Stimulated activated CD4-positive, alpha-beta T cell treated with anti-CD3 and anti-CD28 coated beads, Interleukin-4, amount 100 ng/mL, for 4 hours (primary cell): ENCODE measurements at regions not wholly inside any gene's neighbourhood (a gene's known extent, or its start where the extent isn't known, plus 50 kb on each side); places are given as distances from the start of the nearest gene placed in this dataset.
"Not testable (repeated sequence)": the region's sequence is repeated elsewhere in the genome, so short reads cannot be mapped to it uniquely, and the experiment has no call there.

ENCODE experiments used
- DNase-seq, 2 experiments: peaks; one replicate each; pipeline ENCODE4 v3.0.0-alpha.2; 2020

DNA sequence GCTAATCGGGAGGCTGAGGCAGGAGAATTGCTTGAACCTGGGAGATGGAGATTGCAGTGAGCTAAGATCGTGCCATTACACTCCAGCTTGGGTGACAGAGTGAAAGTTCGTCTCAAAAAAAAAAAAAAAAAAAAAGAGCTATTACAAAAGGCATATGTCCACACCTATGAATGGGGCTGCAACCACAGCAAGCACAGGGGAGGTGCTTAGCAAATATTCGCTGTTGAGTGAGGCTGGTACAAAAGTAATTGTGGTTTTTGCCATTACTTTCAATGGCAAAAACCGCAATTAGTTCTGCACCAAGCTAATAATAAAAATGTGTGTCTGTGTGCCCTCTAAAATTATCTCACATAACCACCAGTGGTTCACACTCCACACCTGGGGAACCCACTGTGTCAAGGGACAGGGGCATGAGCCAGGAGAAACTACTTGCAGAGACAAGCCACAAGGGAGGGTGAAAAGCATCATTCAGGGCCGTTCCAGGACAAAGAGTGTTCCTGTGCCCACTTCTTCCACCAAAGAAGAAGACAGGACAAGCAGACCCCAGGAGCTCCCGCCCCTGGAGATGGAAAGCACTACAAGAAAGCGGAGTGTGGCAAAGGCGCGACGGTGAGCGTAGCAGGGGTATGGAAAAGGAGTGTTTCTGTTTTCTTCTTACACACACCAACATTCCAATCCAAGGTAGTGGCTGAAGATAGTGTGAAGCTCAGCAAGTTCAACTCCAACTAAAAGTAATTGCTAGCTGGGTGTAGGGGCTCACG lies 84.4 kb upstream of the CNEP1R1 start:
- no peak for DNase-seq

DNA sequence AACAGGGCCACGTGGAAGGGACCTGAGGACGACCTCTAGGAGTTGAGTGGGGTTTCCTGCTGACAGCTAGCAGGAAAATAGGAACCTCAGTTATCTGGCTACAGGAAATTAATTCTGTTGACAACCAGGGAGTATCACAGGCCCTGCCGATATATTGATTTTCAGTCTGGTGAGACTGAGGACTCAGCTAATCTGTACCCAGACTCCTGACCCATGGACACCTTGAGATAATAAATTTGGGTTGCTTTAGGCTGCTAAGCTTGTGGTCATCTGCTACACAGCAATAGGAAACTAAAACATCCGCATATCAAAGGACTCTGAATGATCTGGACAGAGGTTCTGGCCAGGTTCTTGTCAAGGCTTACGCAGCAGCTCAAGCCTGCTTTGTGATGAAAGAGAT lies 80.8 kb upstream of the CNEP1R1 start:
- DNase-seq, result no peak

DNA sequence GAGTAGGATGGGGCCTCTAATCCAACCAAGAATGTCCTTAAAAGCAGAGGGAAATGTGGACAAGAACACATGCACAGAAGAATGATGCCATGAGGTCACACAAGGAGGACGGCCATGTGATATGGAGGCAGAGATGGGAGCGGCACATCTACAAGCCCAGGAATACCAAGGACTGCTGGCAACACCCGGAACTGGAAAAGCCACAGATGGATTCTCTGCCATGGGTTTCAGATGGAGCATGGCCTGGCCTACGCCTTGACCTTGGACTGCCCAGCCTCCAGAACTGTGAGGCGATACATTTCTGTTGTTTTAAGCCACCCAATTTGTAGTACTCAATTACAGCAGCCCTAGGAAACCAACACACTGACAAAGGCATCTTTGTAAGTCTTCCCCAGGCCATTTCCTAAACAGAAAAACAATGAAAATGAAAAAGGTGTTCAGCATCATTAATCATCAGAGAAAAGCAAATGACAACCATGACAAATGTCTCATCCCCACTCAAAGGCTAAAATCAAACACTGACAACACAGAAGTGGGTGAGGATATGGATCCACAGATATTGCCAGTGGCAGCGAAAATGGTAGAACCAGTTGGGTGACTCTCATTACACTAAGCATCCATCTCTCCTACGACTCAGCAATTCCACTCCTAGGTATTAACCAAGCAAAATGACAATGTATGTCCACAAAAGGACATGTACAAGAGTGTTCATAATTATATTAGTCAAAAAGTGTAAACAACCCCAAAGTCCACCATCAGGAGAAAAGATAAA lies 76.9 kb upstream of the CNEP1R1 start:
- no peak for DNase-seq

DNA sequence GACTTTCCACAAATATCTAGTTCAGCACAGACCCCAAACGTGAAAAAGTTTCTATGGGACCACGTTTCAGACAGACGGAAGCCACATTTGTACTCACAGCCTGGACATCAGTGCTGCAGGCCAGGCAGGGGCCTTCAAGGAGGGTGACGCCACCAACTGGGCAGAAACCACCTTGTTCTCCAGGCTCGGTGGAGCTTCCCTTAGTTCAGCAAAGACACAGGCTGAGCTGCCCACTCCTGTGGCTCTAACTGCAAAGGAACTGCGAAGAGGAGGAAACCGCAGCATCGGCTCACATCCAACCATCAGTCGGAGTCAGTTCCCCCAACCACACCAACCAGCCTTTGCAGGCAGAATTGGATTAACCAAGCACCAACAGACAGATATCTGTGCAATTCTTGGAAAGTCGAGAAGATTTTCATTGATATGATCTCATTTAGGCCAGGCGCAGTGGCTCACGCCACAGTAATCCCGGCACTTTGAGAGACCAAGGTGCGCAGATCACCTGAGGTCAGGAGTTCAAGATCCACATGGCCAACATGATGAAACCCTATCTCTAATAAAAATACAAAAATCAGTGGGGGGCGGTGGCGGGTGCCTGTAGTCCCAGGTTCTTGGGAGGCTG lies 73.3 kb upstream of the CNEP1R1 start:
- DNase-seq, result no peak

DNA sequence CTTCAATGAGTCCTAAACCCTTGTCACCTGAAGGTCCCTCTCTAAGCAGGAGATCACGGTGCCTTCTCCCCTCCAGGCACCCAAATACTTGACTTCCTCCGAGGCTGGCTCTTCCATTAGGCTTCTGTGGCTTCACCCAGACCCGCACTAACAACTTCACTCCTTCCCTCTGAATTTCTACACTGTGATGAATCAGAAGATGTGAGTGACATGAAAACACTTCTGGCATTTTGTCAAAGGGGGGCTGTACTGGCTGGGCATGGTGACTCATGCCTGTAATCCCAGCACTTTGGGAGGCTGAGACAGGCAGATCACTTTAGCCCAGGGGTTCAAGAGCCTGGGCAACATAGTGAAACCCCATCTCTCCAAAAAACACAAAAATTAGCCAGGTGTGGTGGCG lies 72.6 kb upstream of the CNEP1R1 start:
- DNase-seq, result no peak

DNA sequence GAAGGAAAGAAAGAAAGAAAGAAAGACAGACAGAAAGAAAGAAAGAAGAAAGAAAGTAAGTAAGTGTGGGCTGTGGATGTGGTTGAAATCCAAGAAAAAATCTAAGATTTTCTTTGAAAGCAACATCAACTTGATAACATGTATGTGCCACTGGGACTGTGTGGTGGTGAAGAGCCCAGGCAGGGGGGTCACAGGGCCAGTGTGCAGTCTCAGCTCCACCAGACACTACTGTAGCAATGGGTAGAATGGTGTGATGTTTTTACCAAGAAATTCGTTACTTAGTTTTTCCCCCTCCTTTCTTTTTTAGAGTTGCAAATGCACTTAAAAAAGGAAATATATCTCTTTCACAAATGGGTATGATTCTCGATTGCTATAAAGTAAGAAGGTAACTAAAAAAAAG lies 71.9 kb upstream of the CNEP1R1 start:
- DNase-seq, result no peak

DNA sequence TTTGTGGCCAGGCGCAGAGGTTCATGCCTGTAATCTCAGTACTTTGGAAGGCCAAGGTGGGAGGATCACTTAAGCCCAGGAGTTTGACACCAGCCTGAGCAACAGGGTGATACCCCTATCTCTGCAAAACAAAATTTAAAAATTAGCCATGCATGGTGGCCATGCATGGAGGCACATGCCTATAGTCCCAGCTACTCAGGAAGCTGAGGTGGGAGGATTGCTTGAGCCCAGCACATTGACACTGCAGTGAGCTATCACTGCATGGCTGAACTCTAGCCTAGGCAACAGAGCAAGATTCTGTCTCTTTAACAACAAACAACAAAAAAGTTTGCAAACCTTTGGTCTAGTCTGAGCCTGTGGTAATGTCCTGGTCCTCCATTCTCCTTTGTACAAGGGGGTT lies 69.2 kb upstream of the CNEP1R1 start:
- no peak for DNase-seq

DNA sequence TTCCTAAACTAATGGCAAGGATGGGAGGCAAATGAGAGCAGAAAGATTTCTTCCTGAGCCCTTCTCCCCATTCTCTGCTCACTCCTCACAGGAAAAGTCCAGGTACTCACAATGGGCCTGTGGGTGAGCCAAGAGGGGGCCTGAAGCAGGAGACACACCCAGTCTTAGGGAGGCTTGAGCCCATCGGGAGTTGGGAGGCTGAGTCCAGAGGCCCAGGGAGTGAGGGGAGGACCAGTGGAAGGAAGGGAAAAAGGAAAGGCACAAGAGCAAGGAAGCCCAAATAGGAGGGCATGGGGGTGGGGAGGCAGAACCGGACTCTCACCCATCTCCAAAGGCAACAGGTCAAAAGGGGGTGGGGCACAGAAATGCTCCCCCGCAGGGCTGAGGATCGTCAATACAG lies 68.1 kb upstream of the CNEP1R1 start:
- DNase-seq, result no peak

DNA sequence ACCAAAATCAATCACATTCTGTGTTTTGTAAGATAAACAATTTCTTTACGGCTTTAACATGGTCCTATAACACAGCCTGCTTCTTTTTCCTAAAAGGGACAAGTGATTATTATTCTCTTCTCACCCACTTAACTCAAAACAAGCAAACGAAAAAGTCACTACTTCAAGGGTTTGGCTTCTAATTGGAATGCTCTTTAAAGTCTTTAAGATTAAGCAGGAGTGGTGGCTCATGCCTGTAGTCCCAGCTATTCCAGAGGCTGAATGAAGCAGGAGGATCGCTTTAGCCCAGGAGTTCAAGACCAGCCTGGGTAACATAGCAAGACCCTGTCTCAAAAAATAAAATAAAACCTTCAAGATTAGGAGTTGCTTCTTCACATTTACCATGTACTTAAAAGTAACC lies 66.6 kb upstream of the CNEP1R1 start:
- DNase-seq, result no peak

DNA sequence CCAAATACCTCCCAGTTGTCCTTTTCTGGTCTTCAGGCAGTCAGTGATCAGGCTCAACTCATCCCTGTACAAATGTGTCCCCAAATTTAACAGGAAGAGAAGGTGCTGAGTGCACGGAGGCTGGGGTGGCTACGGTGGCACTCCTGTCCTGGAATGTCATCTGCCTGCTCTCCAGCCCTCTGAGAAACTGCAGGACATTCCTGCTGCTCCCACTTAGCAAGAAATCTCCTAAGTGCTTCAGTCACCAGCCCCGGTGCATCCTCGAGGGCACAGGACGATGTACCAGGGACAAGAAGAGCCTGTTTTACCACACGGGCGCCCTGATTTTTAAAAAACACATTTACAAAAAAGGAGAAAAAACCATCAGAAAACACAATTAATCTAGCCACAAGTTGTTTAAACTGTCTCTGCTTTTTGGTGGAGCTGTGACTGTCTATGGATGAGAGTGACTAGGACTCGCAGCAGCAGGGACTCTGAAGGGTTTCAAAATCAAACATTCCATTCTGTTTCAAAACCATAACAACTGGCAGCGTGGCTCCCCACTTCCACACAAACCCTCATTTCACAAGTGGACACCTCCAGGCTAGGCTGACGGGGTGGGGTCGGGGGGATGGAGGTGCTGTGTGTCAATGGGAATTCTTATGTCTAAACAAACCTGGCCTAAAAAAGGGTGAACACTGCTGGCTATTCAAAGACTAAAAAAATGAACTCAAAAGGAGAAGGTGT lies 65.3 kb upstream of the CNEP1R1 start:
- DNase-seq, result no peak

DNA sequence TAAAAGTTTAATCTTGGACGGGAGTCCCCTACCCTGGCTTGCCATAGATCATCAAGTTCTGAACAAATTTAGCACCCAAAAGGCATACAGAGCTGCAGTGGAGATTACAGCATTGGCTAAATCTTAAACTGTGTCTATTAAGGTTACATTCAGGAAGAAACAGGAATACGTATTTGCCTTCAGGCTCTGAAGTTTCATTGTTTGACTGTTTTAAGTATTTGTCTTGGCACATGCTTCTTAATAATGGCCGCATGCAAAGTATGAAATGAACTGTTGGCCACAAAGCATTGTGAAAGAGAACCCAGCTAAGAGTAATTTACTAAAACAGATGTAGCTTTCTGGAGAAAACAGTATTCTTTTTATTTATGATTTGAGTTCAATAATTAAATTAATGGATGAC lies 63.9 kb upstream of the CNEP1R1 start:
- no peak for DNase-seq

DNA sequence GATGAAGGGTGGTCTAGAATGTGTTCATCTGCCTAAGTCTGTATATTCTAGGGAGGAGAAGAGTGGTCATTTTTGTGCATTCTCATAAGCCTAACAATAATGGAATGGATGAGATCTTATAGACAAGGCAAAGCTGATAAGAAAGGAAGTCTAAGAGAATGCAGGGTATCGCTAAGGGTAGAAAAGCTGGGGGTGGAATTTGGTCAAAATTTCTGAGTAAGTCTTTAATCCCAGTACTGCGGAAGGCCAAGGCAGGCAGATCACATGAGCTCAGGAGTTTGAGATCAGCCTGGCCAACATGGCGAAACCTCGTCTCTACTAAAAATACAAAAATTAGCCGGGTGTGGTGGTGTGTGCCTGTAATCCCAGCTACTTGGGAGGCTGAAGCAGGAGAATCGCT lies 62.5 kb upstream of the CNEP1R1 start:
- DNase-seq, result not testable (repeated sequence)

DNA sequence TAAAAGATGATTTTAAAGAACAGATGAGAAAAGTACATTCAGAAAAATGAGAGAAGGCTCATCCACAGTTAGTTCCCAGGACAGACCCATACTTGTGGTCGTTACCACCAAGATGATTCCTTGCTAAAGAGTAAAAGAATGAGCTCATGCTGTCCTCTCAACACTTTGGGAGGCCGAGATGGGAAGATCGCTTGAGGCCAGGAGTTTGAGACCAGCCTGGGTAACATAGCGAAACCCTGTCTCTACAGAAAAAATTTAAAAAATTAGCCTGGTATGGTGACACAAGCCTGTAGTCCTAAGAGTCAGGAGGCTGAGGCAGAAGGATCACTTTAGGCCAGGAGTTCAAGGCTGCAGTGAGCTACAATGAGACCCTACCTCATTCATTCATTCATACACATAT lies 60.7 kb upstream of the CNEP1R1 start:
- no peak for DNase-seq

DNA sequence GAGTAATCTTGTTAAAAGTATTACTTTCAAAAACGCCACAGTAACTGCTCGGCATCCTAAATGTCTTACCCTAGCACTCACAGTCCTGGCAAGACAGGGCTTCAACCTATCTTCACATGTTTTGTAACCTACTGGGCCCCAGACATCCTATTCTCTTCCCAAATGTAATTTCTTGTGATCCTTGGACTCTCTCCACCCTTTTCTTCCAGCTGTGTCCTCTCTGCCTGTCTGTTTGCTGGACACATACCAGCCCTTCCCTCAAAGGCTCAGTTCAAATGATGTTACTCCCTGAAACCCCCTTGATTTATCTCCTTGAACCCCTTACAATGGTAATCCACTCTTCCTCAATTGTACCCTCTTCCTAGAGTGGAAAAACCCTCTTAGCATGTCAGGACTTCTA lies 60.1 kb upstream of the CNEP1R1 start:
- no peak for DNase-seq

DNA sequence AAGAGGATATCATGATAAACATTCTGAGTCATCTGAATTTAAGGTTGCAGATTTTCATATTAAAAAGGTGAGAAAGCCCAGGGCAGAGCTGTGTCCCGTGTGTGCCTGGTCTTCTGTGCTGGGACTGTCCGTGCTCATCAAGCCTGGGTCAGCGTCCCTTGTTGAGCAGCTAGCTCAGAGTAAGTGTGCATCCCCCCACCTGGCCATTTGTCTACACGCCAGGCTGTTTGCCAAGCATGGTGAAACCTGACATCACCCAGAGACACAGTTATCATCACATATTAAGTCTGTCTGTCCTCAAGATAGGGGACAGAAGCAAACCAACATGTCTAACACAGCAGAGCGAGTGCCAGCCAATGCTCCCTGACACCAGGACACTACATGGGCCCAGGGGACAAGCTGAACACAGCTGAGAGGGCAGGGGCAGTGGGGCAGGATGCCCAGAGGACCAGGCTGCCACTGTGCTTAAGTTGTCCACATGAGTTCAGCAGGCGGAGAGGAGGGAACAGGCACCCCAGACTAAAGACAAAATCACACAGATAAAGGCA lies 57.9 kb upstream of the CNEP1R1 start:
- no peak for DNase-seq

DNA sequence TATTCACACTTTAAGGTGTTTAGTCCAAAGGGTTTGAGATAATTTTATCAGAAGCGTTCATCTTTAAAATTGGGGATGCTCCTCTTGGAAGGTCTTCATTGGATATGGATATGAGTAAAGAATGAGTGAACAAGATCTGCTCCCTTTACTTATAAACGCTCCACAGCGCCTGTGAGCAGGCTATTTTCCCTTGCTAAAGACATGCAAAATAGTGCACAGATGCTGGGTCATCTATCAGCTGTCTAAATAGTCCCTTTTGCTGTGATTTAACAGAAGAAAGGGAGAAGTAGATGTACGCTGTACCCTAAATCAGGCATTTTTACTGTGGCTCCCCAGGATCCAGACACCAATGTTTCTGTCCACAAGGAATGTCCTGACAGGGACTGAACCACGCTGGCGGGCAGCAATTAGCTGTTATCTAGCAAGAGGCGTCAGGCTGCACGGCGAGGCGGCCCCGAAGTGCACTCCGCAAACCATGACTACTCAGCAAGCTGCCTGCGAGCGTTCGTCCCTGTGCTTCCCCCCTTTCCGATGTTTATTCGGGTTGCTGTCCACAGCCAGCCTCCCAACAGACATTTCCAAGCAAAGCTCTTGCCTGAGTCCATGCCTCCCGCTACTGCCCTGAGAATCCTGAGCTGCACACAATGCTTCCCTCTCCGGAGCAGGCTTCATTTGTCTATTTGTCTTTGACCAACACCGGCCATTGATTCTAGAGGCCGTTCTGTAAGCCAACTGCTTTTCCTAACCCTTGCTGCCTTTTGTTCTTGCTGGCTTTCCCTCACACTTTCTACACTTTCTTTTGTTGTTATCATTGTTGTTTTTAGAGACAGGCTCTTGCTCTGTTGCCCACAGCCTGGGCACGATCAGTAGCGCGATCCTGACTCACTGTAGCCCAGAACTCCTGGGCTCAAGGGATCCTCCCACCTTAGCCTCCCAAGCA lies 55.7 kb upstream of the CNEP1R1 start:
- DNase-seq, result no peak

DNA sequence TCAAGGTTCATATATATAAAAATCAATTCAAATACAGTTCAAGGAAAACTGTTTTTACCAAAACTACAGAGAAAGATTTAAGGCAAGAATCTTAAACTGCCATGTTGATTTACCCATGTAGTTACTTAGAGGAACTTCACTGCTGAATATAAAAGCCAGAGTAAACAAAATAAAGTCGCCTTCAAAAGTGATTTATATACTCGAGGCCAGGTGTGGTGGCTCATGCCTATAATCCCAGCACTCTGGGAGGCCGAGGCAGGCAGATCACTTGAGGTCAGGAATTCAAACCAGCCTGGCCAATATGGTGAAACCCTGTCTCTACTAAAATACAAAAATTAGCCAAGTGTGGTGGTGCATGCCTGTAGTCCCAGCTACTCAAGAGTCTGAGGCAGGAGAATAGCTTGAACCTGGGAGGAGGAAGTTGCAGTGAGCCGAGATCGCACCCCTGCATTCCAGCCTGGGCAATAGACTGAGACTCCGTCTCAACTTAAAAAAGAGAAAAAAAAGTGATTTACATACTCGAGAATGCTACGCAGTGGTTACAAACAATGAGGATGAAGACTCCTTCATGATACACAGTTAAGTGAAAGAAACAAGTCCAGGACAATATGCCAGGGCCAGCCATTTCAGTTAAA lies 54.1 kb upstream of the CNEP1R1 start:
- DNase-seq, result no peak

DNA sequence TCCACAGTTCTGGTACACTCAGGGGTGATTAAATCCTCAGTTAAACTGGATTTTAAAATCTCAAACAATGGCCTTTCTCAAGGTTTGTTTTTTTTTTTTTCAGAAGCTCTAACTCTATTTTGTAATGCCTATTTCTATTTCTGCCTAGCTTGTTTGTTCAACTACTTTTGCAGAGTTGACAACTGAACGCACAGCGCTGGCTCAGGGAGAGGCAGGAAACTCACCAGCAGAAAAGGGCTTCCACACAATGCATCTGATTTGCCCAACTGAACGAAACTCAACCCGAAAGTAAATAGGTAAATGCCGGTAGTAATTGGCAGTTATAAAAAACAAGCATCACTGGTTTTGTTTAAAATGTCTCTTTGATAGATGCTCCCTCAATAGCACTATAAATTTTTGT lies 52.7 kb upstream of the CNEP1R1 start:
- no peak for DNase-seq

DNA sequence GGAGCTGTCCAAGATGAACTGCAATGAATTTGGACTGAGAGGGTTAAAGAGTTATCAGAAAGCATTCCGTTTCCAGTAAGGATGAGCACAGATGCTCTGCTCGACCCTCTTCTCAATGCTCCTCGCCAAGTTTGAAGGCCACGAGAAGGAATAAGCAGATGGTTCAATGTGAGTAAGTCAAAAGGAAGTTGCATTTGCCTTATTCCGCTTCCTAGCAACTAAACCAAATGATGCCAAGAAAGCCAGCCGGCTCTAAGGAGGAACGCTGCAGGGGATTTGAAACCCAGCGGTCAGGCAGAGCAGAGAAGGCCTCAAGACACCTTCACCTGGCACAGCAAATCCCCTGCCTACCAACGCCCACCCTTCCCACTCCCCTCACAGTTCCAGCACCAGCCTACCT lies 52.1 kb upstream of the CNEP1R1 start:
- DNase-seq, result no peak
